ENCODE measurements at regions not wholly inside any gene's neighbourhood (a gene's known extent, or its start where the extent isn't known, plus 50 kb on each side); places are given as distances from the start of the nearest gene placed in this dataset.

- Histone ChIP-seq H3K9me3 (ENCODE audit: control insufficient read depth, insufficient read depth, low read length) (no peaks in the 10 kb centered on the region), H3K79me2 (ENCODE audit: control insufficient read depth, low read length) (no peaks in the 10 kb centered on the region), H3K4me1 (ENCODE audit: control insufficient read depth, low read length) (no peaks in the 10 kb centered on the region), H3K4me2 (ENCODE audit: low read length) (no peak overlapping the region), H4K20me1 (ENCODE audit: control insufficient read depth, insufficient read depth, low read depth, low read length) (no peaks in the 10 kb centered on the region), H3K27ac (ENCODE audit: low read depth, low read length) (no peak overlapping the region), H3K9me2 (replicated peaks; ENCODE audit: control insufficient read depth, low read length) (no peaks in the 10 kb centered on the region), H3K36me3 (ENCODE audit: control insufficient read depth, low read length) (no peaks in the 10 kb centered on the region), H3K27me3 (ENCODE audit: control insufficient read depth, low read length) (no peaks in the 10 kb centered on the region), H3F3A (ENCODE audit: control insufficient read depth, insufficient read depth) (no peaks in the 10 kb centered on the region), H3K4me3 (ENCODE audit: low read length) (no peak overlapping the region)
- TF ChIP-seq, protein P1, sequence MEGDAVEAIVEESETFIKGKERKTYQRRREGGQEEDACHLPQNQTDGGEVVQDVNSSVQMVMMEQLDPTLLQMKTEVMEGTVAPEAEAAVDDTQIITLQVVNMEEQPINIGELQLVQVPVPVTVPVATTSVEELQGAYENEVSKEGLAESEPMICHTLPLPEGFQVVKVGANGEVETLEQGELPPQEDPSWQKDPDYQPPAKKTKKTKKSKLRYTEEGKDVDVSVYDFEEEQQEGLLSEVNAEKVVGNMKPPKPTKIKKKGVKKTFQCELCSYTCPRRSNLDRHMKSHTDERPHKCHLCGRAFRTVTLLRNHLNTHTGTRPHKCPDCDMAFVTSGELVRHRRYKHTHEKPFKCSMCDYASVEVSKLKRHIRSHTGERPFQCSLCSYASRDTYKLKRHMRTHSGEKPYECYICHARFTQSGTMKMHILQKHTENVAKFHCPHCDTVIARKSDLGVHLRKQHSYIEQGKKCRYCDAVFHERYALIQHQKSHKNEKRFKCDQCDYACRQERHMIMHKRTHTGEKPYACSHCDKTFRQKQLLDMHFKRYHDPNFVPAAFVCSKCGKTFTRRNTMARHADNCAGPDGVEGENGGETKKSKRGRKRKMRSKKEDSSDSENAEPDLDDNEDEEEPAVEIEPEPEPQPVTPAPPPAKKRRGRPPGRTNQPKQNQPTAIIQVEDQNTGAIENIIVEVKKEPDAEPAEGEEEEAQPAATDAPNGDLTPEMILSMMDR (IDR thresholded peaks at IDR 0.05; ENCODE audit: low read depth, low read length, poor library complexity, severe bottlenecking), result no peak
- TF ChIP-seq EZH2phosphoT487 (IDR thresholded peaks at IDR 0.05; ENCODE audit: borderline replicate concordance, low read length), result no peak
These were observed 520.1 kb upstream of the RAB6C start for GRCh38 chr2:129459200-129459876.

GRCh38 chr2:129459881-129460280, 519.6 kb upstream of the RAB6C start:
- H3K27me3 ChIP-seq (ENCODE audit: control insufficient read depth, low read length), result no peaks in the 10 kb centered on the region
- no peak overlapping the region for H3K4me3 ChIP-seq (ENCODE audit: low read length)
- TF ChIP-seq EZH2phosphoT487 (IDR thresholded peaks at IDR 0.05; ENCODE audit: borderline replicate concordance, low read length), result no peak
- TF ChIP-seq, protein P1 (IDR thresholded peaks at IDR 0.05; ENCODE audit: low read depth, low read length, poor library complexity, severe bottlenecking), result no peak
- no peaks in the 10 kb centered on the region for H3F3A ChIP-seq (ENCODE audit: control insufficient read depth, insufficient read depth)
- H3K79me2 ChIP-seq (ENCODE audit: control insufficient read depth, low read length), result no peaks in the 10 kb centered on the region
- H4K20me1 ChIP-seq (ENCODE audit: control insufficient read depth, insufficient read depth, low read depth, low read length), result no peaks in the 10 kb centered on the region
- H3K27ac ChIP-seq (ENCODE audit: low read depth, low read length), result no peak overlapping the region
- no peaks in the 10 kb centered on the region for H3K9me3 ChIP-seq (ENCODE audit: control insufficient read depth, insufficient read depth, low read length)
- no peaks in the 10 kb centered on the region for H3K9me2 ChIP-seq (replicated peaks; ENCODE audit: control insufficient read depth, low read length)
- H3K36me3 ChIP-seq (ENCODE audit: control insufficient read depth, low read length), result no peaks in the 10 kb centered on the region
- H3K4me1 ChIP-seq (ENCODE audit: control insufficient read depth, low read length), result no peaks in the 10 kb centered on the region
- no peak overlapping the region for H3K4me2 ChIP-seq (ENCODE audit: low read length)

DNA sequence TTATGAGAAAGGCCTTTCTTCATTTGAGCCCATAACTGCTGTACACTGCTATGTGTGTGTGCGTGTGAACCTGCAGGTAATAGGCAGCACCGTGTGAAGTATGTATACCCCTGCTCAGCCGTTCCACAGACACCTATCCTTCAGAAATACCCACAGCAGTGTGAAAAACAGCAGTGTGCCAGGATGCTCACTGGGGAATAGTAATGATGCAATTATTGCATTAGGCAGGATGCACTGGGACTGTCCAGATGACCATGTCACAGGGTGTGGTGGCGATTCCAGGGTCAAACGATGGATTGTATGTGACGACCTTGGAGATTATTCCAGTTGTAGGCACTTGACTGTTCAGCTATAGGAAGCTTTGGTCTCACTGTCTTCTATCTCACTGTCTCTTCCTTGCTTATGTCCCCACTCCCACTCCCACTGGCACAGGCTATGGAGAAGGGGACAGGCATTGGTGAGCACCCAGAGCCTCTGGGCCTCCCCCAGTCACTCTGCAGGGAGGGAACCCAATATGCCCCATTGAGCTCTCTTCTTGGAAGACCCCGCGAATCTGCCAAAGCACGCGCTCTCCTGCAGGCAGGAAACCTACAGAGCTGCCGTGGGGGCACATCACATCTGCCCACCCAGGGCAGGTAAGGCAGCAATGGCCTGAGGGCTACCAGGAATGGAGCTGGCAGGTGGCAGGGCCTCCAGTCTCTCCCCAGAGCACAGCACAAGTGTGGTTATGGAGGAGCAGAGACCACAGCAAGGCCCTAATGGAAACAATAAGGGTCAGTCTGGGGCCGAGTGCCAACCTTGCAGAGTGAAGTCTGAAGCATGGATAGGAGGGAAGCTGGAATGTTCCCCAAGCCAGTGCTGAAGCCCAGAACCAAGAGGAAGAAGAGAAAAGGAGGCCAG, 518.9 kb upstream of the RAB6C start:
- H4K20me1 ChIP-seq (ENCODE audit: control insufficient read depth, insufficient read depth, low read depth, low read length), result no peaks in the 10 kb centered on the region
- no peak overlapping the region for H3K27ac ChIP-seq (ENCODE audit: low read depth, low read length)

More for the DNA sequence above, 518.9 kb upstream of the RAB6C start:
- Histone ChIP-seq H3K9me3 (ENCODE audit: control insufficient read depth, insufficient read depth, low read length) (no peaks in the 10 kb centered on the region), H3K4me2 (ENCODE audit: low read length) (no peak overlapping the region), H3K27me3 (ENCODE audit: control insufficient read depth, low read length) (no peaks in the 10 kb centered on the region), H3K79me2 (ENCODE audit: control insufficient read depth, low read length) (no peaks in the 10 kb centered on the region), H3F3A (ENCODE audit: control insufficient read depth, insufficient read depth) (no peaks in the 10 kb centered on the region), H3K4me3 (ENCODE audit: low read length) (no peak overlapping the region), H3K36me3 (ENCODE audit: control insufficient read depth, low read length) (no peaks in the 10 kb centered on the region), H3K9me2 (replicated peaks; ENCODE audit: control insufficient read depth, low read length) (no peaks in the 10 kb centered on the region), H3K4me1 (ENCODE audit: control insufficient read depth, low read length) (no peaks in the 10 kb centered on the region)
- TF ChIP-seq, protein P1 (IDR thresholded peaks at IDR 0.05; ENCODE audit: low read depth, low read length, poor library complexity, severe bottlenecking), result no peak
- TF ChIP-seq EZH2phosphoT487 (IDR thresholded peaks at IDR 0.05; ENCODE audit: borderline replicate concordance, low read length), result no peak

All from DOHH2 (cell line).